ENCODE measurements at regions not wholly inside any gene's neighbourhood (a gene's known extent, or its start where the extent isn't known, plus 50 kb on each side); places are given as distances from the start of the nearest gene placed in this dataset.
A peak's percentile ranks its signal among the peaks of the same experiment; 100 is the strongest.

GRCh38 chr5:135255461-135256178, 143.4 kb downstream of the MACROH2A1 start:
- Histone ChIP-seq H3K4me1 (peaks cover 9% of the 10 kb centered on the region; the same call in 1 of the 3 replicates), H3K4me3 (no peak overlapping the region), H3K4me2 (no peak overlapping the region), H3K27ac (peak overlapping the region in 1 of 2 experiments; percentile 36; a peak in 3 of 6 replicates), H3K9me3 (peaks cover 9% of the 10 kb centered on the region; the same call in 2 of the 3 replicates)
- CTCF ChIA-PET: interaction anchor here (0.8 to 1.2 kb wide), 2 partner anchors 24 to 351 kb away, joined by 4 read pairs; partner anchors contain the start of gene PCBD2
- ATAC-seq (no peak; a peak in 1 of 6 replicates), DNase-seq (ENCODE audit: low read depth in 1 of 2, low spot score in 1 of 2) (no peak), FAIRE-seq (no peak)
- POLR2A ChIA-PET: no interaction called here
- TF ChIP-seq HEYL (CRISPR knock-in tag; IDR thresholded peaks at IDR 0.05) (no peak), FOSL2 (IDR thresholded peaks at IDR 0.05) (no peak), FOSL2 (CRISPR knock-in tag; IDR thresholded peaks at IDR 0.05) (no peak), RARB (CRISPR knock-in tag; IDR thresholded peaks at IDR 0.05) (no peak), MAFK (IDR thresholded peaks at IDR 0.05; ENCODE audit: partially characterized antibody) (no peak), EHMT2 (IDR thresholded peaks at IDR 0.05; ENCODE audit: low read depth) (no peak), ELK1 (IDR thresholded peaks at IDR 0.05; ENCODE audit: low read depth, low read length) (no peak), PHF8 (IDR thresholded peaks at IDR 0.05; ENCODE audit: borderline replicate concordance, low read depth) (no peak), CHD4 (IDR thresholded peaks at IDR 0.05; ENCODE audit: borderline replicate concordance) (no peak), USF2 (IDR thresholded peaks at IDR 0.05) (no peak), POLR2A (IDR thresholded peaks at IDR 0.05; ENCODE audit: low read length) (no peak), RFX5 (IDR thresholded peaks at IDR 0.05) (no peak), HMGXB4 (CRISPR knock-in tag; IDR thresholded peaks at IDR 0.05; ENCODE audit: borderline replicate concordance) (no peak), CBX2 (IDR thresholded peaks at IDR 0.05; ENCODE audit: borderline replicate concordance, low read depth) (no peak), HOXA7 (CRISPR knock-in tag; IDR thresholded peaks at IDR 0.05) (no peak), CHD2 (IDR thresholded peaks at IDR 0.05; ENCODE audit: low read length, partially characterized antibody) (no peak), FOXS1 (CRISPR knock-in tag; IDR thresholded peaks at IDR 0.05) (no peak), HES2 (IDR thresholded peaks at IDR 0.05) (no peak)
- WGBS (ENCODE audit: missing lambda C conversion rate): 82% methylated on average over 4 of the region's 4 CpGs

GRCh38 chr5:135254183-135254582, 144.8 kb downstream of the MACROH2A1 start:
- Histone ChIP-seq H3K4me3 (no peak overlapping the region), H3K4me1 (peaks cover 17% of the 10 kb centered on the region), H3K27ac (no peak overlapping the region), H3K9me3 (no peaks in the 10 kb centered on the region; the same call in 1 of the 3 replicates), H3K4me2 (no peak overlapping the region)
- FAIRE-seq (no peak), ATAC-seq (no peak), DNase-seq (ENCODE audit: low read depth in 1 of 2, low spot score in 1 of 2) (no peak)
- ChIA-PET POLR2A (no interaction called here), CTCF (interaction anchor here (0.7 to 1.1 kb wide), 2 partner anchors 45 to 109 kb away, joined by 3 to 4 read pairs; no protein-coding TSS in a partner anchor)
- 51% methylated on average over 4 of the region's 4 CpGs for WGBS (ENCODE audit: missing lambda C conversion rate)
- TF ChIP-seq ELK1 (IDR thresholded peaks at IDR 0.05; ENCODE audit: low read depth, low read length) (no peak), ATOH8 (CRISPR knock-in tag; IDR thresholded peaks at IDR 0.05; ENCODE audit: low read depth) (no peak), HOXB5 (CRISPR knock-in tag; IDR thresholded peaks at IDR 0.05) (no peak), MYC (IDR thresholded peaks at IDR 0.05; ENCODE audit: borderline replicate concordance, low read length) (no peak), RNF2 (IDR thresholded peaks at IDR 0.05; ENCODE audit: borderline replicate concordance, low read depth) (no peak), MAZ (IDR thresholded peaks at IDR 0.05; ENCODE audit: borderline replicate concordance, low read depth, low read length) (no peak), EHF (CRISPR knock-in tag; IDR thresholded peaks at IDR 0.05) (no peak), KDM5A (IDR thresholded peaks at IDR 0.05) (no peak), REST (IDR thresholded peaks at IDR 0.05) (no peak), RFX5 (IDR thresholded peaks at IDR 0.05) (no peak)

Data from A549 (cell line).